ENCODE measurements at regions not wholly inside any gene's neighbourhood (a gene's known extent, or its start where the extent isn't known, plus 50 kb on each side); places are given as distances from the start of the nearest gene placed in this dataset.

- TF ChIP-seq EGR1 (IDR thresholded peaks at IDR 0.05; ENCODE audit: low read depth in 2 of 2) (no peak), ATF3 (IDR thresholded peaks at IDR 0.05) (no peak)
- TF ChIP-seq, protein P1, sequence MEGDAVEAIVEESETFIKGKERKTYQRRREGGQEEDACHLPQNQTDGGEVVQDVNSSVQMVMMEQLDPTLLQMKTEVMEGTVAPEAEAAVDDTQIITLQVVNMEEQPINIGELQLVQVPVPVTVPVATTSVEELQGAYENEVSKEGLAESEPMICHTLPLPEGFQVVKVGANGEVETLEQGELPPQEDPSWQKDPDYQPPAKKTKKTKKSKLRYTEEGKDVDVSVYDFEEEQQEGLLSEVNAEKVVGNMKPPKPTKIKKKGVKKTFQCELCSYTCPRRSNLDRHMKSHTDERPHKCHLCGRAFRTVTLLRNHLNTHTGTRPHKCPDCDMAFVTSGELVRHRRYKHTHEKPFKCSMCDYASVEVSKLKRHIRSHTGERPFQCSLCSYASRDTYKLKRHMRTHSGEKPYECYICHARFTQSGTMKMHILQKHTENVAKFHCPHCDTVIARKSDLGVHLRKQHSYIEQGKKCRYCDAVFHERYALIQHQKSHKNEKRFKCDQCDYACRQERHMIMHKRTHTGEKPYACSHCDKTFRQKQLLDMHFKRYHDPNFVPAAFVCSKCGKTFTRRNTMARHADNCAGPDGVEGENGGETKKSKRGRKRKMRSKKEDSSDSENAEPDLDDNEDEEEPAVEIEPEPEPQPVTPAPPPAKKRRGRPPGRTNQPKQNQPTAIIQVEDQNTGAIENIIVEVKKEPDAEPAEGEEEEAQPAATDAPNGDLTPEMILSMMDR (IDR thresholded peaks at IDR 0.05; ENCODE audit: low read depth, low read length, missing input control), result no peak
Observed at GRCh38 chr15:34644851-34645250, 61.4 kb upstream of the GOLGA8B start.

All from liver (tissue), 3 donors.